ENCODE measurements at regions not wholly inside any gene's neighbourhood (a gene's known extent, or its start where the extent isn't known, plus 50 kb on each side); places are given as distances from the start of the nearest gene placed in this dataset.
"Not testable (repeated sequence)": the region's sequence is repeated elsewhere in the genome, so short reads cannot be mapped to it uniquely, and the experiment has no call there.

GRCh38 chr2:111497270-111497669, 376.6 kb downstream of the BCL2L11 start:
- H3K4me3 ChIP-seq; H3K27me3 ChIP-seq; intact Hi-C loops (cut with DNase I); H3K36me3 ChIP-seq; H3K9me3 ChIP-seq; DNase-seq (ENCODE audit: low spot score in 2 of 2): not testable (repeated sequence)
- Histone ChIP-seq H3K27ac (peak overlapping the region; percentile 15 to 70), H3K4me1 (peaks cover 0 to 16% of the 10 kb centered on the region in 2 donors)

GRCh38 chr2:111500536-111501062, 379.9 kb downstream of the BCL2L11 start:
- intact Hi-C loops (cut with DNase I); H3K4me3 ChIP-seq; H3K9me3 ChIP-seq; DNase-seq (ENCODE audit: low spot score in 2 of 2); H3K27me3 ChIP-seq; H3K36me3 ChIP-seq; H3K27ac ChIP-seq: not testable (repeated sequence)
- peaks cover 0 to 16% of the 10 kb centered on the region in 2 donors for H3K4me1 ChIP-seq

- H3K27me3 ChIP-seq; intact Hi-C loops (cut with DNase I); H3K4me3 ChIP-seq; H3K4me1 ChIP-seq; DNase-seq (ENCODE audit: low spot score in 2 of 2); H3K36me3 ChIP-seq; H3K27ac ChIP-seq; H3K9me3 ChIP-seq: not testable (repeated sequence)
Observed at GRCh38 chr2:111503844-111504570, 380.0 kb downstream of the ANAPC1 start.

- H3K36me3 ChIP-seq; H3K4me3 ChIP-seq; DNase-seq (ENCODE audit: low spot score in 2 of 2); H3K4me1 ChIP-seq; intact Hi-C loops (cut with DNase I); H3K27ac ChIP-seq; H3K9me3 ChIP-seq; H3K27me3 ChIP-seq: not testable (repeated sequence)
Observed at GRCh38 chr2:111504571-111504942, 379.4 kb downstream of the ANAPC1 start.

GRCh38 chr2:111505267-111505666, 378.7 kb downstream of the ANAPC1 start:
- H3K4me3 ChIP-seq; H3K27me3 ChIP-seq; H3K27ac ChIP-seq; H3K4me1 ChIP-seq; H3K36me3 ChIP-seq; intact Hi-C loops (cut with DNase I); DNase-seq (ENCODE audit: low spot score in 2 of 2); H3K9me3 ChIP-seq: not testable (repeated sequence)

GRCh38 chr2:111506936-111507335, 377.1 kb downstream of the ANAPC1 start:
- H3K4me3 ChIP-seq; intact Hi-C loops (cut with DNase I); H3K36me3 ChIP-seq; H3K27ac ChIP-seq; DNase-seq (ENCODE audit: low spot score in 2 of 2); H3K27me3 ChIP-seq; H3K4me1 ChIP-seq; H3K9me3 ChIP-seq: not testable (repeated sequence)

GRCh38 chr2:111509225-111509869, 374.6 kb downstream of the ANAPC1 start:
- DNase-seq (ENCODE audit: low spot score in 2 of 2); H3K36me3 ChIP-seq; H3K4me3 ChIP-seq; H3K9me3 ChIP-seq; H3K4me1 ChIP-seq; intact Hi-C loops (cut with DNase I); H3K27ac ChIP-seq; H3K27me3 ChIP-seq: not testable (repeated sequence)

- intact Hi-C loops (cut with DNase I); H3K27me3 ChIP-seq: not testable (repeated sequence)
Observed at GRCh38 chr2:111510384-111510783, 373.6 kb downstream of the ANAPC1 start.

GRCh38 chr2:111511062-111511461, 372.9 kb downstream of the ANAPC1 start:
- H3K36me3 ChIP-seq; H3K27me3 ChIP-seq; H3K4me1 ChIP-seq; H3K4me3 ChIP-seq; H3K9me3 ChIP-seq; intact Hi-C loops (cut with DNase I); H3K27ac ChIP-seq; DNase-seq (ENCODE audit: low spot score in 2 of 2): not testable (repeated sequence)

More at GRCh38 chr2:111510384-111510783, 373.6 kb downstream of the ANAPC1 start:
- not testable (repeated sequence) for H3K9me3 ChIP-seq; H3K4me1 ChIP-seq; H3K27ac ChIP-seq; H3K36me3 ChIP-seq; H3K4me3 ChIP-seq; DNase-seq (ENCODE audit: low spot score in 2 of 2)

- H3K9me3 ChIP-seq; H3K27ac ChIP-seq; H3K4me1 ChIP-seq; DNase-seq (ENCODE audit: low spot score in 2 of 2); H3K36me3 ChIP-seq; H3K4me3 ChIP-seq; H3K27me3 ChIP-seq; intact Hi-C loops (cut with DNase I): not testable (repeated sequence)
Observed at GRCh38 chr2:111512378-111512777, 371.6 kb downstream of the ANAPC1 start.

GRCh38 chr2:111514138-111514537, 369.9 kb downstream of the ANAPC1 start:
- H3K9me3 ChIP-seq; H3K36me3 ChIP-seq; H3K27me3 ChIP-seq; DNase-seq (ENCODE audit: low spot score in 2 of 2); intact Hi-C loops (cut with DNase I); H3K27ac ChIP-seq; H3K4me3 ChIP-seq; H3K4me1 ChIP-seq: not testable (repeated sequence)

- intact Hi-C loops (cut with DNase I); DNase-seq (ENCODE audit: low spot score in 2 of 2); H3K4me3 ChIP-seq; H3K36me3 ChIP-seq; H3K9me3 ChIP-seq; H3K4me1 ChIP-seq; H3K27ac ChIP-seq; H3K27me3 ChIP-seq: not testable (repeated sequence)
Observed at GRCh38 chr2:111517050-111517720, 366.8 kb downstream of the ANAPC1 start.

GRCh38 chr2:111517721-111518053, 366.3 kb downstream of the ANAPC1 start:
- H3K9me3 ChIP-seq; intact Hi-C loops (cut with DNase I); DNase-seq (ENCODE audit: low spot score in 2 of 2); H3K4me3 ChIP-seq; H3K27me3 ChIP-seq; H3K27ac ChIP-seq; H3K4me1 ChIP-seq; H3K36me3 ChIP-seq: not testable (repeated sequence)

All from ascending aorta (tissue), 2 donors.